ENCODE measurements at regions not wholly inside any gene's neighbourhood (a gene's known extent, or its start where the extent isn't known, plus 50 kb on each side); places are given as distances from the start of the nearest gene placed in this dataset.

DNA sequence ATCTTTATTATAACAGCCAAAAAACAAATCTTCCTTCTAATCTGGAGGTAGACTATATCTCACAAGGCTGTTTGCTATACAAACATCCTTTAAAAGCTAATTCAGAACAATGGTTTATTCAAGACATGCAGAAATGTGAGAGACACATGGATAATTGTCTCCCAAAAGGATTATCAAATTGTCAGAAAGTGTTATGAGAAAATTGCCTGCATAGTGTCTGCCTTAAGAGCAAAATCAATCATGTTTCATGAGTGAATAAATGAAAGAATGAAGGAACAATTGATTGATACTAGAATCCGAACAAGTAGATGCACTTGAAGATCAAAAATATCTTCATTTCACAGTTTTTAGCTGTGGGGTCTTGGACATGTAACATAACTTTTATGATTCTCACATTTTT is 621.7 kb upstream of the BOD1L1 start:
- Histone ChIP-seq H3K9me3 (ENCODE audit: control insufficient read depth, low read length) (no peaks in the 10 kb centered on the region), H3K36me3 (ENCODE audit: control insufficient read depth, insufficient read depth, low read length) (no peaks in the 10 kb centered on the region)
- no peak for DNase-seq

DNA sequence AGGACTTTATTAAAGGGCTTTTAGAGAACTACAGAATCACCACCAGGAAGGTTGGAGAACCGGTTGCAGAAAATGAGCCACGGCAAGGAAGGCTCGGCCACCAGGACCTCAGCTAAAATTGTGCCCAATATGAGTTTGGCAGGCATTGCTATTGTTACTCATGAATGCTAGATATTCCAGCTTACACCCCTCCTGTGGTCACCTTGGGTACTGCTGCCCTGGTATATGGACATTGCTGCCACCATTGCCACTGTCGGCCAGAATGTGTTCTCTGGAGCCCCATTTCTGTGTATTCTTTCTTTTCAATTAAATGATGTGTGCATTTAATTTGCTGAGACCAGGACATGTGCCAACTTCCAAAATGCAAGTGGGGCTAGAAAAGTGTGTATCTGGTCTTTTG is 626.7 kb upstream of the BOD1L1 start:
- Histone ChIP-seq H3K27ac (ENCODE audit: insufficient read depth, low read length, poor library complexity, severe bottlenecking) (no peak overlapping the region), H3K36me3 (ENCODE audit: control insufficient read depth, insufficient read depth, low read length) (no peaks in the 10 kb centered on the region), H3K27me3 (replicated peaks; ENCODE audit: control insufficient read depth, insufficient read depth, low read length, poor library complexity, severe bottlenecking) (no peaks in the 10 kb centered on the region), H3K9me3 (ENCODE audit: control insufficient read depth, low read length) (no peaks in the 10 kb centered on the region), H3K4me1 (ENCODE audit: control insufficient read depth, insufficient read depth, low read length, poor library complexity, severe bottlenecking) (no peaks in the 10 kb centered on the region), H3K4me3 (ENCODE audit: insufficient read depth, low read depth, low read length, poor library complexity, severe bottlenecking) (no peak overlapping the region)
- DNase-seq = no peak

More for the DNA sequence above, 621.7 kb upstream of the BOD1L1 start:
- Histone ChIP-seq H3K27me3 (replicated peaks; ENCODE audit: control insufficient read depth, insufficient read depth, low read length, poor library complexity, severe bottlenecking) (no peaks in the 10 kb centered on the region), H3K4me3 (ENCODE audit: insufficient read depth, low read depth, low read length, poor library complexity, severe bottlenecking) (no peak overlapping the region), H3K27ac (ENCODE audit: insufficient read depth, low read length, poor library complexity, severe bottlenecking) (no peak overlapping the region), H3K4me1 (ENCODE audit: control insufficient read depth, insufficient read depth, low read length, poor library complexity, severe bottlenecking) (no peaks in the 10 kb centered on the region)

DNA sequence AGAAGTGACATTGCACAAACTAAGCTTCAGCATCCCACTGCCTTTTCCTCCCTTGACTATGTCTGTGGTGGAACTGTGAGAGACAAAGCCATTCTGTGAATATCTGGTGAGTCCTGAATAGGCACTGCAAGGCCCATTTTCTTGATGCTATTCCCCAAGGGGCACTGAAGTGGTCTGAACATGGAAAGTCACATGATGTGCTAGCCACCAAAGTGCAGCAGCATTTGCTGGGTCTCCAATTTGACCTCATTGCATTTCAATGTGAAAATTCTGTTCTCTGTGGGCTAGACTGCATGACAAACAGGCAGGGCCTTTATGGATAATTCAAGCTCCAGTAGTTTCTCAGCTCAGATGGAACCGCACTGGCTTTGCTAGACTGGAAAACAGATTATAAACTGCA is 627.4 kb upstream of the BOD1L1 start:
- Histone ChIP-seq H3K4me1 (ENCODE audit: control insufficient read depth, insufficient read depth, low read length, poor library complexity, severe bottlenecking) (no peaks in the 10 kb centered on the region), H3K27ac (ENCODE audit: insufficient read depth, low read length, poor library complexity, severe bottlenecking) (no peak overlapping the region), H3K36me3 (ENCODE audit: control insufficient read depth, insufficient read depth, low read length) (no peaks in the 10 kb centered on the region), H3K27me3 (replicated peaks; ENCODE audit: control insufficient read depth, insufficient read depth, low read length, poor library complexity, severe bottlenecking) (no peaks in the 10 kb centered on the region), H3K4me3 (ENCODE audit: insufficient read depth, low read depth, low read length, poor library complexity, severe bottlenecking) (no peak overlapping the region), H3K9me3 (ENCODE audit: control insufficient read depth, low read length) (no peaks in the 10 kb centered on the region)
- DNase-seq = no peak

DNA sequence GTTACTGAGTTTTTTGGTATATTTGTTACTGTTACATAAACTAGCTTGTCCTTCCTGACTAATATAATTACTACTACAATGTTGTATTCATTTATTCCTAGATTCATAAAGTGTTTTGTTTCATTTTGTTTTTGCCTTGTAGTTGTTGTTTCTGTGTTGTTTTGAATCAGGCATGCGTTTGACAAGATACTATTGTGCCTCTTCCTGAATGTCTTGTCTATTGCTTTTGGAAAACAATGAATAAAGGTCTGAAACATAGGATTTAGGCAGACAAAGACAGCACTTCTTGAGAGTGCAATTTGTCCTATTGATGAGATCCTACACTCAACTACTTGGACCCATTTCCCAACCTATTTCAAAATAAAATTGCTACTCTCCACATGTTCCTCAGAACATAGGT is 630.4 kb upstream of the BOD1L1 start:
- no peak for DNase-seq
- no peaks in the 10 kb centered on the region for H3K9me3 ChIP-seq (ENCODE audit: control insufficient read depth, low read length)
- no peaks in the 10 kb centered on the region for H3K4me1 ChIP-seq (ENCODE audit: control insufficient read depth, insufficient read depth, low read length, poor library complexity, severe bottlenecking)
- no peak overlapping the region for H3K4me3 ChIP-seq (ENCODE audit: insufficient read depth, low read depth, low read length, poor library complexity, severe bottlenecking)
- H3K36me3 ChIP-seq (ENCODE audit: control insufficient read depth, insufficient read depth, low read length) = no peaks in the 10 kb centered on the region
- H3K27ac ChIP-seq (ENCODE audit: insufficient read depth, low read length, poor library complexity, severe bottlenecking) = no peak overlapping the region
- H3K27me3 ChIP-seq (replicated peaks; ENCODE audit: control insufficient read depth, insufficient read depth, low read length, poor library complexity, severe bottlenecking) = no peaks in the 10 kb centered on the region

DNA sequence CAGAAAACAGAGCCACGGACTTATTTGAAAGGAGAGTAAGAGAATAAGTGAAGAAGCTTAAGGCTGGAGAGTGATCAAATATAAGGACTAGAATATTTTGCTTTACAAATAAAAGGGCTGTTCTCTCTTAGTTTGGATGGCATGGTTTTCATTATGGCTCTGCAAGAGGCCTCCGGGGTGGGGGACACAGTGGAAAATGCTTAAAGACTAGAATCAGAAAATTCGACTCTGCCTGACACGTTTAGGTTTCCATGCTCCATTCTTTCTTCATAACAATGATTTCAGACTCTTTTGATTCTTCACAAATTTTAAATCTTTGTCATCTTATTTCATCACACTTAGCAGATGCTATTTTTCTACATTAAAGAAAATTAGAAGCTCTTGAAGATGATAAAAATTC is 632.4 kb upstream of the BOD1L1 start:
- Histone ChIP-seq H3K9me3 (ENCODE audit: control insufficient read depth, low read length) (no peaks in the 10 kb centered on the region), H3K4me3 (ENCODE audit: insufficient read depth, low read depth, low read length, poor library complexity, severe bottlenecking) (no peak overlapping the region), H3K27me3 (replicated peaks; ENCODE audit: control insufficient read depth, insufficient read depth, low read length, poor library complexity, severe bottlenecking) (no peaks in the 10 kb centered on the region), H3K36me3 (ENCODE audit: control insufficient read depth, insufficient read depth, low read length) (no peaks in the 10 kb centered on the region), H3K27ac (ENCODE audit: insufficient read depth, low read length, poor library complexity, severe bottlenecking) (no peak overlapping the region), H3K4me1 (ENCODE audit: control insufficient read depth, insufficient read depth, low read length, poor library complexity, severe bottlenecking) (no peaks in the 10 kb centered on the region)
- no peak for DNase-seq

DNA sequence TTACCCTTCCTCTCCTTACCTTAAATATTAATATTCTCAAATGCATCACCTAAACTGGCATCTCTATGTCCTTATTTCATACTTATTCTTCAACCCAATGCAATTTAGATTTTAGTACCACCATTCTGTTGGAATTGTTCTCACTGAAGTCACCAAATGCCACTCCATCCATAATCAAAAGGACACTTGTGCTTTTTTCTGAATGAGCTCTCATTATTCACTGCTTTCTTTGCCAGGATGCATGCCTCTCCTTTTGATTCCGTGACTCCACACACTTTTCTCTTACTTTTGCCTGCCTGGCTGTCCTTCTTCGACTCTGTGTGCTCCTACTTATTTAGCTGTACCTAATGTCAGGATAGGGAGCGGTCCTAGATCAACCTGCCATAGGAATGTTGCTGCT is 633.1 kb upstream of the BOD1L1 start:
- H3K36me3 ChIP-seq (ENCODE audit: control insufficient read depth, insufficient read depth, low read length) = no peaks in the 10 kb centered on the region
- H3K9me3 ChIP-seq (ENCODE audit: control insufficient read depth, low read length) = no peaks in the 10 kb centered on the region
- no peak for DNase-seq
- H3K4me1 ChIP-seq (ENCODE audit: control insufficient read depth, insufficient read depth, low read length, poor library complexity, severe bottlenecking) = no peaks in the 10 kb centered on the region
- no peak overlapping the region for H3K27ac ChIP-seq (ENCODE audit: insufficient read depth, low read length, poor library complexity, severe bottlenecking)
- H3K27me3 ChIP-seq (replicated peaks; ENCODE audit: control insufficient read depth, insufficient read depth, low read length, poor library complexity, severe bottlenecking) = no peaks in the 10 kb centered on the region
- no peak overlapping the region for H3K4me3 ChIP-seq (ENCODE audit: insufficient read depth, low read depth, low read length, poor library complexity, severe bottlenecking)

DNA sequence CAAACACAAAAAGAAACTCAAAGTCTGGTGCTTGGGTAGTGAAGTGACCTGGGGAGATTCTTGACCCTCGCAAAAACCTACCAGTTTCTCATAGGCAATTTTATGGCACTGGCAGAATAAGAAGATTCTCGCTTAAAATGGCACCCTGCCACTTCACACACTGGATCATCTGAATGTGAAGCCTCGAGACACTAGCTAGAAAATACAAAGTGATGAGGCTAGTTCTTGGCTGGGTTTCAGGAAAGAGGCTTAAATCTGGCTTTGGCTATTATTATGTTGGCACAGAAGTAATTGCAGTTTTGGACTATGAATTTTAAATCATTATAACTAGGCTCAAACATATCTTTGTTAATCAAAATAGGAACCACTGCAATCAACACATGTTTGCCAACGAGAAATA is 634.7 kb upstream of the BOD1L1 start:
- Histone ChIP-seq H3K4me1 (ENCODE audit: control insufficient read depth, insufficient read depth, low read length, poor library complexity, severe bottlenecking) (no peaks in the 10 kb centered on the region), H3K4me3 (ENCODE audit: insufficient read depth, low read depth, low read length, poor library complexity, severe bottlenecking) (no peak overlapping the region), H3K27me3 (replicated peaks; ENCODE audit: control insufficient read depth, insufficient read depth, low read length, poor library complexity, severe bottlenecking) (no peaks in the 10 kb centered on the region), H3K36me3 (ENCODE audit: control insufficient read depth, insufficient read depth, low read length) (no peaks in the 10 kb centered on the region), H3K27ac (ENCODE audit: insufficient read depth, low read length, poor library complexity, severe bottlenecking) (no peak overlapping the region), H3K9me3 (ENCODE audit: control insufficient read depth, low read length) (no peaks in the 10 kb centered on the region)
- DNase-seq = no peak

DNA sequence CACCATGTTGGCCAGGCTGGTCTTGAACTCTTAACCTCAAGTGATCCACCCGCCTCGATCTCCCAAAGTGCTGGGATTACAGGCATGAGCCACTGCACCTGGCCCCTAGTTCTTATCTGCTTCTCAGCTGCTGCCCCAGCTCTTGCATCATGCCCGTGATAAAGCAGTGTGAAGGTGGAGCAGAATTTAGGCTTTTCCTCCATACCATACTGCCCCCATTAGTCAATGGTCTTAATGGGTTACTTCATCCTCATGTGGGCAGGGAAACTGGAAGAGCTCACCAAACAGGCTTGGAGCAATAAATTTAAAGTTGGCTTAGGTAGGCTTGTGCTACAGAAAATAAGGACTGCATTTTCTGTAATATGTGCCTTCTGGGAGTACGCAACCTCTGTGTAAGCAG is 636.9 kb upstream of the BOD1L1 start:
- H3K36me3 ChIP-seq (ENCODE audit: control insufficient read depth, insufficient read depth, low read length) = no peaks in the 10 kb centered on the region
- no peaks in the 10 kb centered on the region for H3K27me3 ChIP-seq (replicated peaks; ENCODE audit: control insufficient read depth, insufficient read depth, low read length, poor library complexity, severe bottlenecking)
- H3K4me1 ChIP-seq (ENCODE audit: control insufficient read depth, insufficient read depth, low read length, poor library complexity, severe bottlenecking) = no peaks in the 10 kb centered on the region
- H3K9me3 ChIP-seq (ENCODE audit: control insufficient read depth, low read length) = no peaks in the 10 kb centered on the region
- no peak overlapping the region for H3K27ac ChIP-seq (ENCODE audit: insufficient read depth, low read length, poor library complexity, severe bottlenecking)
- no peak for DNase-seq
- H3K4me3 ChIP-seq (ENCODE audit: insufficient read depth, low read depth, low read length, poor library complexity, severe bottlenecking) = no peak overlapping the region

DNA sequence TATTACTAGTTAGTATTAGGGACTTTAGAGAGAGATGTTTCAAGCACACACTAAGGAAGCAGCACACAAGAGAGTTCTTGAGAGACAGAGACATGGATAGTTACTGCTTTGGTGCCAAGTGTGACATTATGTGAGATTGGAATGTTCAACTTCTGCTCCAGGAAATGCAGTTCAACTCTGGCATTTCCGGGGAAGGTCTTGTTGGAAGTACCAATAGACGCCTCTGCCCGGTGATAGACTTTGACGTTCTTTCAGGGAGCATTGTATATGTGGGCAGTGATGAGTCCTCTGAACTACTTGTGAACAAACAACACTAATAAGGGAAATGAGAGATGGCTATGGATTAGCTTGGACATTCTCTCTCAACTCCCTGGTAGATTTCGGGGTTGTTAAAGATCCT is 638.1 kb upstream of the BOD1L1 start:
- Histone ChIP-seq H3K9me3 (ENCODE audit: control insufficient read depth, low read length) (no peaks in the 10 kb centered on the region), H3K27ac (ENCODE audit: insufficient read depth, low read length, poor library complexity, severe bottlenecking) (no peak overlapping the region), H3K4me1 (ENCODE audit: control insufficient read depth, insufficient read depth, low read length, poor library complexity, severe bottlenecking) (no peaks in the 10 kb centered on the region), H3K27me3 (replicated peaks; ENCODE audit: control insufficient read depth, insufficient read depth, low read length, poor library complexity, severe bottlenecking) (no peaks in the 10 kb centered on the region), H3K36me3 (ENCODE audit: control insufficient read depth, insufficient read depth, low read length) (no peaks in the 10 kb centered on the region), H3K4me3 (ENCODE audit: insufficient read depth, low read depth, low read length, poor library complexity, severe bottlenecking) (no peak overlapping the region)
- DNase-seq = no peak

DNA sequence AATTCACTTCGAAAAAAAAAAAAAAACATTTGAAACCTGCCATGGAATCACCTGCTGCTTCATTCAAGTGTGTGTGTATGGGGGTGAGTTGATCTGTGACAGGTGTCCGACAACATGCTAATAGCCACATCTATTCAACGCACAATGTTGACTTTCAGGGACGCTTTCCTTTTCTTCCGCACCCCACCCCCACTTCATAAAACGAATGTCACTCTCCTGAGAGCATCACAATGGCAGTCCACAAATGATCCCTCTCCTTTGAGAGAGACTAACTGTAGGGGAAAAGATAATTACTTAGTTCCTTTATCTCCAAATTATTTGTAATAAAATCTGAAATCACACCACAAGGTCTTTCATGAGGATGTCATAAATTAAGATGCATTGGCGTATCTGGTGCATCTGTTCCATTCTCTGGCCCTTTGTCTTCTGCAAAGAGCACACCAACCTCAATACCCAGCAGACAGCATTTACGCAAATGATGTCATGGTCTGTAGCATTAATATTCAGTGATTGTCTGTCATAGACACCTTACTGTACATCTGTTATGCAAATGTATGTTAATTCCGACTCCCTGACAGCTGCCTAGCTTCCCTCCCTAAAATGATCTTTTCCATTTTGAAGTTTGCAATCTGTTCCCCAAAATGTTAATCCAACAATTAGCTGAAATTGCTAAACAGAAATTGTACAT is 640.0 kb upstream of the BOD1L1 start:
- H3K9me3 ChIP-seq (ENCODE audit: control insufficient read depth, low read length) = no peaks in the 10 kb centered on the region
- H3K4me1 ChIP-seq (ENCODE audit: control insufficient read depth, insufficient read depth, low read length, poor library complexity, severe bottlenecking) = no peaks in the 10 kb centered on the region
- H3K36me3 ChIP-seq (ENCODE audit: control insufficient read depth, insufficient read depth, low read length) = no peaks in the 10 kb centered on the region
- DNase-seq = no peak
- H3K27me3 ChIP-seq (replicated peaks; ENCODE audit: control insufficient read depth, insufficient read depth, low read length, poor library complexity, severe bottlenecking) = no peaks in the 10 kb centered on the region
- no peak overlapping the region for H3K4me3 ChIP-seq (ENCODE audit: insufficient read depth, low read depth, low read length, poor library complexity, severe bottlenecking)
- H3K27ac ChIP-seq (ENCODE audit: insufficient read depth, low read length, poor library complexity, severe bottlenecking) = no peak overlapping the region
